Ascending aorta (tissue), 2 donors: ENCODE measurements at regions not wholly inside any gene's neighbourhood (a gene's known extent, or its start where the extent isn't known, plus 50 kb on each side); places are given as distances from the start of the nearest gene placed in this dataset.

ENCODE experiments used
- DNase-seq, 2 donors: peaks; one replicate each; pipeline ENCODE4 v3.0.0-alpha.2; 2019; ENCODE audit warnings: low spot score in 2 of 2
- H3K27ac ChIP-seq, 2 donors: fragments of 200-600 bp; sonication (generic); one replicate each; pipeline ENCODE4 v1.5.1; 2016 to 2017; ENCODE audit warnings: mild to moderate bottlenecking in 1 of 2
- H3K27me3 ChIP-seq: fragments of 200-600 bp; sonication (generic); one replicate; pipeline ENCODE4 v1.5.1; 2017
- H3K36me3 ChIP-seq, 2 donors: fragments of 200-600 bp; sonication (generic); one replicate each; pipeline ENCODE4 v1.5.1; 2016
- H3K4me1 ChIP-seq, 2 donors: fragments of 200-600 bp; sonication (generic); one replicate each; pipeline ENCODE4 v1.5.1; 2016 to 2017; ENCODE audit warnings: mild to moderate bottlenecking in 1 of 2
- H3K4me3 ChIP-seq, 2 donors: fragments of 200-600 bp; sonication (generic); one replicate each; pipeline ENCODE4 v1.5.1; 2016 to 2017; ENCODE audit warnings: mild to moderate bottlenecking in 1 of 2
- H3K9me3 ChIP-seq, 2 donors: fragments of 200-600 bp; sonication (generic); one replicate each; pipeline ENCODE4 v1.5.1; 2016
- intact Hi-C: fragments of 100-400 bp; cut with DNase I; formaldehyde crosslinking; loops from one replicate; pipeline ENCODE4 v1.15.1; 2023
- TF ChIP-seq, protein P1 (sequence below), 3 experiments: fragments of 200-600 bp in 2 of 3; fragments of 450-650 bp in 1 of 3; sonication (generic) in 2 of 3; IDR thresholded peaks; one replicate each; pipeline ENCODE4 v1.5.1; 2016 to 2019; ENCODE audit warnings: antibody characterized with exemption in 3 of 3, mild to moderate bottlenecking in 1 of 3, moderate library complexity in 1 of 3

DNA sequence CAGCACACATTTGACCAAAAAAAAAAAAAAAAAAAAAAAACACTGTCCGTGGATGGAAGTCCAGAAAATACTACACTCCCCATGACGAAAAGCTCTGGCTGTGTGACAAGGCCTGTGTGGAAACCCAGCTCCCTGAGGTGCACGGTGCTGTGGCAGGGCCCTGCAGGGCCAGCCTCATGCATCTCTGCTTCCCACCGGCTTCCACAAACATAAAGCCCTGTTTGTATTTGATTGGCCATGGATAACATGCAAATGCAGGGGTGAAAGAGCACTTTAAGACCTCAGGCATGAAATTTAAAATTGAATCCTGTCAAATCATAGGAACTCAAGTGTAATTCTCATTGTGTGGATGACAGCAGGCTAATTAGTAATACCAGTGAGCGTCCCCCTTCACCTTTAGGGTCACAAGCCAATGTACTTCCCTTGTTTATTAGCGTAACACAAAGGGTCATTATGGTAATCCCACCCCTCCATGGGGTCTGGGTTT, 757.2 kb downstream of the GALR1 start:
- Histone ChIP-seq H3K9me3 (no peaks in the 10 kb centered on the region), H3K36me3 (no peaks in the 10 kb centered on the region), H3K27me3 (no peaks in the 10 kb centered on the region), H3K27ac (no peak overlapping the region), H3K4me1 (no peaks in the 10 kb centered on the region), H3K4me3 (no peak overlapping the region)
- intact Hi-C loops, result no loop called here
- no peak for DNase-seq
- TF ChIP-seq, protein P1, sequence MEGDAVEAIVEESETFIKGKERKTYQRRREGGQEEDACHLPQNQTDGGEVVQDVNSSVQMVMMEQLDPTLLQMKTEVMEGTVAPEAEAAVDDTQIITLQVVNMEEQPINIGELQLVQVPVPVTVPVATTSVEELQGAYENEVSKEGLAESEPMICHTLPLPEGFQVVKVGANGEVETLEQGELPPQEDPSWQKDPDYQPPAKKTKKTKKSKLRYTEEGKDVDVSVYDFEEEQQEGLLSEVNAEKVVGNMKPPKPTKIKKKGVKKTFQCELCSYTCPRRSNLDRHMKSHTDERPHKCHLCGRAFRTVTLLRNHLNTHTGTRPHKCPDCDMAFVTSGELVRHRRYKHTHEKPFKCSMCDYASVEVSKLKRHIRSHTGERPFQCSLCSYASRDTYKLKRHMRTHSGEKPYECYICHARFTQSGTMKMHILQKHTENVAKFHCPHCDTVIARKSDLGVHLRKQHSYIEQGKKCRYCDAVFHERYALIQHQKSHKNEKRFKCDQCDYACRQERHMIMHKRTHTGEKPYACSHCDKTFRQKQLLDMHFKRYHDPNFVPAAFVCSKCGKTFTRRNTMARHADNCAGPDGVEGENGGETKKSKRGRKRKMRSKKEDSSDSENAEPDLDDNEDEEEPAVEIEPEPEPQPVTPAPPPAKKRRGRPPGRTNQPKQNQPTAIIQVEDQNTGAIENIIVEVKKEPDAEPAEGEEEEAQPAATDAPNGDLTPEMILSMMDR (IDR thresholded peaks at IDR 0.05), result no peak

DNA sequence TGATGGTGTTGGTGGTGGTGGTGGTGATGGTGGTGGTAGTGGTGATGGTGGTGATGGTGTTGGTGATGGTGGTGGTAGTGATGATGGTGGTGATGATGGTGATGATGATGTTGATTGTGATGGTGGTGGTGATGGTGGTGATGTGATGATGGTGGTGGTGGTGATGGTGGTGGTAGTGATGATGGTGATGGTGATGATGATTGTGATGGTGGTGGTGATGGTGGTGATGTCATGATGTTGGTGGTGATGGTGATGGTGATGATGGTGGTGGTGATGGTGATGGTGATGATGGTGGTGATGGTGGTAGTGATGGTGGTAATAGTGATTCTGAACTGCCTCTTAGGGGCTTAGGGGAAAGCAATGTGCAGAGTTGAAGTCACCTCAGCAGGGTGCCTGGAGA, 760.7 kb downstream of the GALR1 start:
- H3K4me1 ChIP-seq, result no peaks in the 10 kb centered on the region
- H3K27me3 ChIP-seq, result no peaks in the 10 kb centered on the region
- H3K36me3 ChIP-seq, result no peaks in the 10 kb centered on the region
- intact Hi-C loops, result no loop called here
- H3K9me3 ChIP-seq, result no peaks in the 10 kb centered on the region
- no peak overlapping the region for H3K27ac ChIP-seq
- TF ChIP-seq, protein P1 (IDR thresholded peaks at IDR 0.05), result no peak
- H3K4me3 ChIP-seq, result no peak overlapping the region
- DNase-seq, result no peak

DNA sequence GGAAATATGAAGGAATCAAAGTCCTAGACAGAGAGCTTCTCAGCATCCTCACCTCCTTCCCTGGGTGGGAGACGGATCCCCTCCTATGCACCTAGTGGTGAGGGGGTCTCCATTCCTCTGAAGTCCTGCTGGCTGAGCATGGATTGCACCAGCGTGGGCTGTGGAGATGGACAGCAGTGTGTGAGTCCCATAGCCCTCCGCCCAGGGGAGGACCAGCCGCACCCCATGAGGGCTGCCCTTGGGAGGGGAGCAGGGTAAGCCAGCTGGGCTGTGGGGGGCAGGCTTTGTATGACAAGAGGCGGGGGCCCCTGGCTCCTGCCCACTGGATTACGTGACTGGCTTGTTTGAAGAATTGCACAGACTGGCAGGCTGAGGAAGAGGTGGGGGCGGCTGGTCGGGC, 768.2 kb downstream of the GALR1 start:
- DNase-seq, result no peak
- TF ChIP-seq, protein P1 (IDR thresholded peaks at IDR 0.05), result no peak
- H3K9me3 ChIP-seq, result no peaks in the 10 kb centered on the region
- H3K27me3 ChIP-seq, result no peaks in the 10 kb centered on the region
- H3K27ac ChIP-seq, result no peak overlapping the region
- no peaks in the 10 kb centered on the region for H3K4me1 ChIP-seq
- H3K36me3 ChIP-seq, result no peaks in the 10 kb centered on the region
- intact Hi-C loops, result no loop called here
- no peak overlapping the region for H3K4me3 ChIP-seq

DNA sequence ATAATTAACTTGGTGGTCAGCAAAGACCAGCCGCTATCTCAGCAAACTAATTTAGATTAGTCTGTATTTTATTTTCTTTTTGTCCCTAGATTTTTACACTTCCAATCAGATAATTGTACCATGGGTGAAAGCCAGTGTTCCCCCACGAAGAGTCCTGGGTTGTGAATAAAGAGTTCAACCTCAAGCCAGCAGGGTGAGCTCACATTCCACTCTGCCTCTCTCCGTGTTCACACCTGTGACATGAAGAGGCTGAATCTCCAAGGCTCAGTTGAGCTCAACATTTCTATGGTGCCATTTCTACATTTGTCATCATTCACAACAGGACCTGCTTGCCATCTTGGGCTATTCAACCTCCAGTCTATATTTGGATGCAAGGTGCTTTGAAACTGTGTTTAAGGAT, 771.5 kb downstream of the GALR1 start:
- Histone ChIP-seq H3K4me3 (no peak overlapping the region), H3K9me3 (no peaks in the 10 kb centered on the region), H3K4me1 (no peaks in the 10 kb centered on the region), H3K36me3 (no peaks in the 10 kb centered on the region), H3K27ac (no peak overlapping the region), H3K27me3 (no peaks in the 10 kb centered on the region)
- intact Hi-C loops, result no loop called here
- DNase-seq, result no peak
- TF ChIP-seq, protein P1 (IDR thresholded peaks at IDR 0.05), result no peak

DNA sequence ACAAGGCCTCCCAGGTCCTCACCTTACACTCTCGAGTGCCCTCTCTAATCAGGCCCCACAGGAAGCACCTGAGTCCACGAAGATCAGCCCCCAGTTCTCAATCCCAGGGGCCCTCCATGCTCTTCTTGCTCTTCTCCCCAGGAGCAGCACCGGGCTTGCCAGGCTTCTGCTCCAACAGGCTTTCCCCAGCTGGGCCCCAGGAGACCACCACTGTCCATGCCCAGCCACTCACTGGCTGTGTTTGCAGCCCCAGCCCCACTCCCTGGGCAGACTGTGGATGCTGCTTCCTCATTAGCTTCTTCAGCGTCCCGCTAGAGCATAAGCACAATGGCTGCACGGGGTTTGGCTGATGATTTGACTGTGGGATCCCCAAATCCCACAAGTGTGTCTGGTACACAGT, 781.9 kb downstream of the GALR1 start:
- DNase-seq, result no peak
- no peaks in the 10 kb centered on the region for H3K36me3 ChIP-seq
- TF ChIP-seq, protein P1 (IDR thresholded peaks at IDR 0.05), result no peak
- intact Hi-C loops, result no loop called here
- H3K4me3 ChIP-seq, result no peak overlapping the region
- H3K27me3 ChIP-seq, result no peaks in the 10 kb centered on the region
- H3K4me1 ChIP-seq, result no peaks in the 10 kb centered on the region
- no peaks in the 10 kb centered on the region for H3K9me3 ChIP-seq
- H3K27ac ChIP-seq, result no peak overlapping the region

DNA sequence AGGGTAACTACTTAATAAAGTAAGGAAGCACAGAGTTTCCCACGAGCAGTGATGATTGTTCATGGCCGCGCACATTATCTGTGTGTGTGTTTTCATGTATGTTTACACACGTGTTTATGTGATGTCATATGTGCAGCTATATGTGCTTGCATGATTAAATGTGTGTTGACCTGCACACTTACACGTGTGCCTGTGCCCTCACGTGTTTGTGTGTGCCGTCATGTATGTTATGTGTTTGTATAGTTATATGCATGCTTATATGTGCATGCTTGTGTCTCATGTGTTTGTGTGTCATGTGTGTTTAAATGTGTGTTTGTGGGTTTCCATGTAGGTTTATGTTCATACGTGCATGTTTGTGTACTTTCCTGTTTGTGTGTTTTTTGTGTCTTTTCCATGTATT, 782.3 kb downstream of the GALR1 start:
- no peaks in the 10 kb centered on the region for H3K27me3 ChIP-seq
- no peaks in the 10 kb centered on the region for H3K36me3 ChIP-seq
- no peak overlapping the region for H3K27ac ChIP-seq
- TF ChIP-seq, protein P1 (IDR thresholded peaks at IDR 0.05), result no peak
- H3K9me3 ChIP-seq, result no peaks in the 10 kb centered on the region
- no peaks in the 10 kb centered on the region for H3K4me1 ChIP-seq
- H3K4me3 ChIP-seq, result no peak overlapping the region
- intact Hi-C loops, result no loop called here
- no peak for DNase-seq
